ENCODE measurements at regions not wholly inside any gene's neighbourhood (a gene's known extent, or its start where the extent isn't known, plus 50 kb on each side); places are given as distances from the start of the nearest gene placed in this dataset.
"Not testable (repeated sequence)": the region's sequence is repeated elsewhere in the genome, so short reads cannot be mapped to it uniquely, and the experiment has no call there.

- Histone ChIP-seq H3K4me3 (ENCODE audit: low read depth, low read length) (no peak overlapping the region), H3K4me1 (ENCODE audit: control insufficient read depth, insufficient read depth, low read length) (no peaks in the 10 kb centered on the region), H3K27ac (ENCODE audit: low read depth, low read length) (no peak overlapping the region)
These were observed 317.0 kb downstream of the ICE1 start for GRCh38 chr5:5739490-5739945.

GRCh38 chr5:5738797-5739489 is 316.5 kb downstream of the ICE1 start:
- Histone ChIP-seq H3K4me1 (ENCODE audit: control insufficient read depth, insufficient read depth, low read length) (no peaks in the 10 kb centered on the region), H3K27me3 (ENCODE audit: control insufficient read depth, insufficient read depth, low read length) (no peaks in the 10 kb centered on the region), H3K9me3 (ENCODE audit: control insufficient read depth, insufficient read depth, low read depth, low read length) (peaks cover 3% of the 10 kb centered on the region), H3K4me3 (ENCODE audit: low read depth, low read length) (no peak overlapping the region), H3K36me3 (ENCODE audit: control insufficient read depth, insufficient read depth, low read length) (no peaks in the 10 kb centered on the region), H3K27ac (ENCODE audit: low read depth, low read length) (no peak overlapping the region), H3K9ac (ENCODE audit: low read length) (no peak overlapping the region)

More at GRCh38 chr5:5739490-5739945, 317.0 kb downstream of the ICE1 start:
- no peak overlapping the region for H3K9ac ChIP-seq (ENCODE audit: low read length)
- no peaks in the 10 kb centered on the region for H3K27me3 ChIP-seq (ENCODE audit: control insufficient read depth, insufficient read depth, low read length)
- H3K36me3 ChIP-seq (ENCODE audit: control insufficient read depth, insufficient read depth, low read length), result no peaks in the 10 kb centered on the region
- H3K9me3 ChIP-seq (ENCODE audit: control insufficient read depth, insufficient read depth, low read depth, low read length), result peaks cover 8% of the 10 kb centered on the region

DNA sequence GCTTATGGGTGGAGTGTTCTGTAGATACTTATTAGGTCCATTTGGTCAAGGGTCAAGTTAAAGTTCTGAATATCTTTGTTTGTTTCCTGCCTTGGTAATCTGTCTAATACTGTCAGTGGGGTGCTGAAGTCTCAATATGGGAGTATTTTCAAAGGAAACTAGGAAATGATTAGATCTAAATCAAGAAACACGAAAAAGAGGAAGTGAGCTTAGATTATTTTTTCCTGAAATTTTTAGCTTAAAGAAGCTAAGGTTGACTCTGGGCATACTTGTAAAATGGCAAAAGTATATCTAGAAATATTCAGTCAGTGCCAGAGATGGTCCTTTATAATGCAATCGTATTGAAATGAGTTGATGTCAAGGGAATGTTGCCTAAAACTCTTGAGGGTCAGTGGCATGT is 313.5 kb downstream of the ICE1 start:
- H3K27me3 ChIP-seq (ENCODE audit: control insufficient read depth, insufficient read depth, low read length), result no peaks in the 10 kb centered on the region
- H3K27ac ChIP-seq (ENCODE audit: low read depth, low read length), result no peak overlapping the region
- no peaks in the 10 kb centered on the region for H3K4me1 ChIP-seq (ENCODE audit: control insufficient read depth, insufficient read depth, low read length)
- no peaks in the 10 kb centered on the region for H3K9me3 ChIP-seq (ENCODE audit: control insufficient read depth, insufficient read depth, low read depth, low read length)
- no peak overlapping the region for H3K4me3 ChIP-seq (ENCODE audit: low read depth, low read length)
- H3K36me3 ChIP-seq (ENCODE audit: control insufficient read depth, insufficient read depth, low read length), result no peaks in the 10 kb centered on the region
- H3K9ac ChIP-seq (ENCODE audit: low read length), result no peak overlapping the region

- not testable (repeated sequence) for H3K4me1 ChIP-seq (ENCODE audit: control insufficient read depth, insufficient read depth, low read length); H3K27me3 ChIP-seq (ENCODE audit: control insufficient read depth, insufficient read depth, low read length); H3K9ac ChIP-seq (ENCODE audit: low read length); H3K27ac ChIP-seq (ENCODE audit: low read depth, low read length); H3K9me3 ChIP-seq (ENCODE audit: control insufficient read depth, insufficient read depth, low read depth, low read length); H3K36me3 ChIP-seq (ENCODE audit: control insufficient read depth, insufficient read depth, low read length); H3K4me3 ChIP-seq (ENCODE audit: low read depth, low read length)
These were observed 310.6 kb downstream of the ICE1 start for GRCh38 chr5:5733058-5733457.

- no peak overlapping the region for H3K4me3 ChIP-seq (ENCODE audit: low read depth, low read length)
- H3K27ac ChIP-seq (ENCODE audit: low read depth, low read length), result no peak overlapping the region
- H3K27me3 ChIP-seq (ENCODE audit: control insufficient read depth, insufficient read depth, low read length), result no peaks in the 10 kb centered on the region
- H3K4me1 ChIP-seq (ENCODE audit: control insufficient read depth, insufficient read depth, low read length), result no peaks in the 10 kb centered on the region
- no peak overlapping the region for H3K9ac ChIP-seq (ENCODE audit: low read length)
- H3K36me3 ChIP-seq (ENCODE audit: control insufficient read depth, insufficient read depth, low read length), result no peaks in the 10 kb centered on the region
- peaks cover 5% of the 10 kb centered on the region for H3K9me3 ChIP-seq (ENCODE audit: control insufficient read depth, insufficient read depth, low read depth, low read length)
These were observed 303.9 kb downstream of the ICE1 start for GRCh38 chr5:5726401-5726800.

DNA sequence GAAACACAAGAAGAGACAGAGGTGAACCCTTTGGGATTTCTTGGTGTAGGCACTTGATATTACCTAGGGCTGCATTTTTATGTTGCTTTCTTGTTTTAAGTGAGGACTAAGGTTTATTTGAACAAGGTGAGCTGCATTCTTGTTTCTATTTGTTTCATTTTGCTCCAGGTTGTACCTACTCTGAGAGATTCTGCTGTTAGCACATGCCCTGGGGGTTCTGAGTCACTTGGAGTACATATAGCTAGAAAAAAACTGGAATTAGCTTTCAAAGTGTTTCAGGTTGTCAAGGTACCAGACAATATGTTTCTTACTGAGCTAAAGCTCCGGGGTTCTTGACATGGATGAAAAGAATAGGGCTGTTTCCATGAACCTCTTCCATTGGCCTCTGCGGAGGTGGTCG is 299.4 kb downstream of the ICE1 start:
- no peak overlapping the region for H3K27ac ChIP-seq (ENCODE audit: low read depth, low read length)
- no peaks in the 10 kb centered on the region for H3K4me1 ChIP-seq (ENCODE audit: control insufficient read depth, insufficient read depth, low read length)
- H3K4me3 ChIP-seq (ENCODE audit: low read depth, low read length), result no peak overlapping the region
- H3K36me3 ChIP-seq (ENCODE audit: control insufficient read depth, insufficient read depth, low read length), result no peaks in the 10 kb centered on the region
- no peak overlapping the region for H3K9ac ChIP-seq (ENCODE audit: low read length)
- H3K27me3 ChIP-seq (ENCODE audit: control insufficient read depth, insufficient read depth, low read length), result no peaks in the 10 kb centered on the region
- H3K9me3 ChIP-seq (ENCODE audit: control insufficient read depth, insufficient read depth, low read depth, low read length), result peaks cover 5% of the 10 kb centered on the region

DNA sequence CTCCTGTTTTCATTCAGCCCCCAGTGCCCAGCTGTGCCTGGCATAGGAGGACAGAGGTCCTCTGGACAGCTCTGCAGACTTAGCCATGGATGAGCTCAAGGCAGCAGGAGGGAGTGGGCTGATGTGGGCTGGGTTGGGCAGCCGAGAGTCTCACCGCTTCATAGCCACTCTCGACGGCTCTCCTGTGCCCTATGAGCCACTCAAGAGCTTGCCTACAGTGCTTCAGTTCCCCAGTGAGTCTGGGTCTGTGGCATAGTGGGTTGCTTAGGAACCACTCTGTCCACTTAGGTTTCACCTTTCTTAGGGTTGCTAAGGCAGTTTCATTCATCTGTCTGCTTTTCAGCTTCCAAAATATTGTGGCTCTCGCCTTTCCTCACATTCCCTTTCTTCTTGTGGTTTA is 296.8 kb downstream of the ICE1 start:
- Histone ChIP-seq H3K27me3 (ENCODE audit: control insufficient read depth, insufficient read depth, low read length) (no peaks in the 10 kb centered on the region), H3K4me3 (ENCODE audit: low read depth, low read length) (no peak overlapping the region), H3K9me3 (ENCODE audit: control insufficient read depth, insufficient read depth, low read depth, low read length) (peaks cover 7% of the 10 kb centered on the region), H3K27ac (ENCODE audit: low read depth, low read length) (no peak overlapping the region), H3K4me1 (ENCODE audit: control insufficient read depth, insufficient read depth, low read length) (no peaks in the 10 kb centered on the region), H3K36me3 (ENCODE audit: control insufficient read depth, insufficient read depth, low read length) (no peaks in the 10 kb centered on the region), H3K9ac (ENCODE audit: low read length) (no peak overlapping the region)

DNA sequence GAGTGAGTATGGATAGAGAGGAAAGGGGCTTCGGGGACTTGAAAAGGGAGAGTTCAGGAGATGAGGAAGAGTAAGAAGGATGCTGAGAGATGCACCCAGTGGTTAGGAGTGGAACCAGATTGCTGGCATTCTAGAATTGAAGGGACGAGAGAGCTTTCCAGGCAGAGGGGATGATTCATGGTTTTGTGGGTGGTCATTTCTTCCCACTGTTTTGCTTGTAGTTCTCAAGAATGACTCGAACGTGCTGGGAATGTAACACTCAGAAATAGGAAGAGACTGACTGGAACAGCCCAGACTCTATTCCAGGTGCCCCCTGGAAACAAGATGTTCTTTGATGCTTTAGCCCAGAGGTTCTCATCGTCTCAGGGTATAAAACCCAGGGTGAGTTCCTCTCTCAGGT is 294.2 kb downstream of the ICE1 start:
- Histone ChIP-seq H3K36me3 (ENCODE audit: control insufficient read depth, insufficient read depth, low read length) (no peaks in the 10 kb centered on the region), H3K4me1 (ENCODE audit: control insufficient read depth, insufficient read depth, low read length) (no peaks in the 10 kb centered on the region), H3K9ac (ENCODE audit: low read length) (no peak overlapping the region), H3K27ac (ENCODE audit: low read depth, low read length) (no peak overlapping the region), H3K9me3 (ENCODE audit: control insufficient read depth, insufficient read depth, low read depth, low read length) (0 out of 2 replicates have a peak, but pooled peaks cover 4% of the 10 kb centered on the region), H3K4me3 (ENCODE audit: low read depth, low read length) (no peak overlapping the region), H3K27me3 (ENCODE audit: control insufficient read depth, insufficient read depth, low read length) (no peaks in the 10 kb centered on the region)

GRCh38 chr5:5711592-5711991 is 289.1 kb downstream of the ICE1 start:
- Histone ChIP-seq H3K4me3 (ENCODE audit: low read depth, low read length) (no peak overlapping the region), H3K4me1 (ENCODE audit: control insufficient read depth, insufficient read depth, low read length) (no peaks in the 10 kb centered on the region), H3K27me3 (ENCODE audit: control insufficient read depth, insufficient read depth, low read length) (no peaks in the 10 kb centered on the region), H3K9me3 (ENCODE audit: control insufficient read depth, insufficient read depth, low read depth, low read length) (peaks cover 21% of the 10 kb centered on the region), H3K9ac (ENCODE audit: low read length) (no peak overlapping the region), H3K27ac (ENCODE audit: low read depth, low read length) (no peak overlapping the region), H3K36me3 (ENCODE audit: control insufficient read depth, insufficient read depth, low read length) (no peaks in the 10 kb centered on the region)

DNA sequence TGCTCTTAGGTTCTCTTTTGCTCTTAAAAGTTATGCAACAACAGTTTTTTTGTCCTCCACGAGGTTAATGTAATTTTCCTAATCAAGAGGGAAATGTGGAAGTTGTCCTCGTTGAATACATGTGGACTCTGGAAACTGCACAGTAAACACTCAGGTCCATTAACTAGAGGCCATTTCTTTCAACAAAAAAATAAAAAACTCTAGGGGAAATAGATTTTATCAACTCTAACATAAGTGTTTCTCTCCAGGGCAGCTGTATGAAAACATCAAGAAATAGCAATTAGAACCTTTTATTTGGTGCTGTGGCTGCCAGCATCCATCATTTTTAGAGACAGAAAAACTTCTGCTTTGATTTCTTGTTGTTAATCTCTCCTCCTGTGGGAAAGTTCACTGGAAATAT is 288.6 kb downstream of the ICE1 start:
- H3K27ac ChIP-seq (ENCODE audit: low read depth, low read length), result no peak overlapping the region
- no peaks in the 10 kb centered on the region for H3K36me3 ChIP-seq (ENCODE audit: control insufficient read depth, insufficient read depth, low read length)
- H3K27me3 ChIP-seq (ENCODE audit: control insufficient read depth, insufficient read depth, low read length), result no peaks in the 10 kb centered on the region
- H3K9ac ChIP-seq (ENCODE audit: low read length), result no peak overlapping the region
- no peak overlapping the region for H3K4me3 ChIP-seq (ENCODE audit: low read depth, low read length)
- H3K9me3 ChIP-seq (ENCODE audit: control insufficient read depth, insufficient read depth, low read depth, low read length), result peaks cover 21% of the 10 kb centered on the region
- no peaks in the 10 kb centered on the region for H3K4me1 ChIP-seq (ENCODE audit: control insufficient read depth, insufficient read depth, low read length)

DNA sequence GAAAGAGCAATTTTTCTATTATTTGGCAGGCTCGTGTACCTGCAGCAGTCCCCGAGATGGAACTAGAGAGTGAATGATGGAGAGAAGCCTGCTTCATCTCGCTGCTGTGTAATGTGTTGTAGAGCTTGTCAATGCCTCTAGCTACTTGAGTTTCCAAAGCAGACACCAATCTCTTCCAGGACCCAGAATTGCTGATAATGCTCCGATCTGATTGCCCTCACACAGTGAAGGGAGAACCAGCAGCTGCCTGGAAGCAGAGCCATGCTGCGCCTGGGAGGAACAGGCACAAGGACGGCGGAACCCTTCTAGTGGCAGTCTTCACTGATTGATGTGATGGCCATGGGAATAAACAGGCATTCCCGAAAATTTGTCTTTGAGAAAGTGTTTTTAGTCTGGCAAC is 288.0 kb downstream of the ICE1 start:
- Histone ChIP-seq H3K27me3 (ENCODE audit: control insufficient read depth, insufficient read depth, low read length) (no peaks in the 10 kb centered on the region), H3K4me1 (ENCODE audit: control insufficient read depth, insufficient read depth, low read length) (no peaks in the 10 kb centered on the region), H3K9me3 (ENCODE audit: control insufficient read depth, insufficient read depth, low read depth, low read length) (peaks cover 21% of the 10 kb centered on the region), H3K4me3 (ENCODE audit: low read depth, low read length) (no peak overlapping the region), H3K36me3 (ENCODE audit: control insufficient read depth, insufficient read depth, low read length) (no peaks in the 10 kb centered on the region), H3K27ac (ENCODE audit: low read depth, low read length) (no peak overlapping the region), H3K9ac (ENCODE audit: low read length) (no peak overlapping the region)
